Activated T-cell treated with anti-CD3 and anti-CD28 coated beads, Interleukin-2, amount 50 U/mL, for 4 hours (primary cell): ENCODE measurements at regions not wholly inside any gene's neighbourhood (a gene's known extent, or its start where the extent isn't known, plus 50 kb on each side); places are given as distances from the start of the nearest gene placed in this dataset.
"Not testable (repeated sequence)": the region's sequence is repeated elsewhere in the genome, so short reads cannot be mapped to it uniquely, and the experiment has no call there.

Experiments used
- ATAC-seq, 2 donors: fragments of 200-7000 bp; cut with Tn5 transposase; one replicate each; pipeline ENCODE4 v1.10.0; 2021
- DNase-seq: peaks from one replicate; pipeline ENCODE4 v3.0.0-alpha.2; 2020
- H3K27me3 Mint-ChIP-seq: one replicate; pipeline ENCODE4 v1.8.0; 2021; ENCODE audit warnings: low read depth, mixed read lengths
- H3K36me3 Mint-ChIP-seq: one replicate; pipeline ENCODE4 v1.8.0; 2022; ENCODE audit warnings: mixed read lengths; ENCODE audit not compliant: insufficient read depth
- H3K4me1 Mint-ChIP-seq: one replicate; pipeline ENCODE4 v1.8.0; 2021; ENCODE audit warnings: low read depth, mixed read lengths
- H3K4me3 Mint-ChIP-seq: one replicate; pipeline ENCODE4 v1.8.0; 2021; ENCODE audit warnings: mild to moderate bottlenecking, moderate library complexity, mixed read lengths
- H3K9me3 Mint-ChIP-seq: one replicate; pipeline ENCODE4 v1.8.0; 2021; ENCODE audit warnings: mixed read lengths

GRCh38 chr1:96579636-96580035 lies 141.9 kb upstream of the PTBP2 start:
- H3K4me3 Mint-ChIP-seq = no peak overlapping the region
- no peak for ATAC-seq
- H3K27me3 Mint-ChIP-seq = no peaks in the 10 kb centered on the region
- no peaks in the 10 kb centered on the region for H3K9me3 Mint-ChIP-seq
- no peaks in the 10 kb centered on the region for H3K4me1 Mint-ChIP-seq
- no peaks in the 10 kb centered on the region for H3K36me3 Mint-ChIP-seq
- DNase-seq = no peak

GRCh38 chr1:96580920-96581319 lies 140.7 kb upstream of the PTBP2 start:
- H3K9me3 Mint-ChIP-seq = no peaks in the 10 kb centered on the region
- no peaks in the 10 kb centered on the region for H3K36me3 Mint-ChIP-seq
- no peak for ATAC-seq
- no peak for DNase-seq
- no peaks in the 10 kb centered on the region for H3K27me3 Mint-ChIP-seq
- no peaks in the 10 kb centered on the region for H3K4me1 Mint-ChIP-seq
- H3K4me3 Mint-ChIP-seq = no peak overlapping the region

- H3K36me3 Mint-ChIP-seq = no peaks in the 10 kb centered on the region
- no peak for ATAC-seq
- no peaks in the 10 kb centered on the region for H3K27me3 Mint-ChIP-seq
- no peaks in the 10 kb centered on the region for H3K4me1 Mint-ChIP-seq
- H3K9me3 Mint-ChIP-seq = no peaks in the 10 kb centered on the region
- H3K4me3 Mint-ChIP-seq = no peak overlapping the region
- no peak for DNase-seq
Measured at GRCh38 chr1:96581772-96582171, 139.8 kb upstream of the PTBP2 start.

- no peak for ATAC-seq
- H3K9me3 Mint-ChIP-seq = no peaks in the 10 kb centered on the region
- H3K36me3 Mint-ChIP-seq = no peaks in the 10 kb centered on the region
- no peaks in the 10 kb centered on the region for H3K27me3 Mint-ChIP-seq
- DNase-seq = no peak
- H3K4me1 Mint-ChIP-seq = no peaks in the 10 kb centered on the region
- no peak overlapping the region for H3K4me3 Mint-ChIP-seq
Measured at GRCh38 chr1:96583903-96584302, 137.7 kb upstream of the PTBP2 start.

GRCh38 chr1:96587222-96587621 lies 134.4 kb upstream of the PTBP2 start:
- Mint-ChIP-seq H3K27me3 (no peaks in the 10 kb centered on the region), H3K9me3 (no peaks in the 10 kb centered on the region), H3K36me3 (no peaks in the 10 kb centered on the region), H3K4me3 (no peak overlapping the region), H3K4me1 (no peaks in the 10 kb centered on the region)
- no peak for DNase-seq
- no peak for ATAC-seq

- Mint-ChIP-seq H3K9me3 (peaks cover 3% of the 10 kb centered on the region), H3K27me3 (no peaks in the 10 kb centered on the region), H3K36me3 (no peaks in the 10 kb centered on the region), H3K4me1 (no peaks in the 10 kb centered on the region), H3K4me3 (no peak overlapping the region)
- DNase-seq = no peak
- no peak for ATAC-seq
Measured at GRCh38 chr1:96588416-96588995, 133.1 kb upstream of the PTBP2 start.

GRCh38 chr1:96595530-96595929 lies 126.1 kb upstream of the PTBP2 start:
- H3K27me3 Mint-ChIP-seq, H3K4me3 Mint-ChIP-seq, H3K9me3 Mint-ChIP-seq, H3K4me1 Mint-ChIP-seq, ATAC-seq, DNase-seq, H3K36me3 Mint-ChIP-seq: not testable (repeated sequence)

GRCh38 chr1:96596226-96596922 lies 125.2 kb upstream of the PTBP2 start:
- no peak overlapping the region for H3K4me3 Mint-ChIP-seq
- no peaks in the 10 kb centered on the region for H3K36me3 Mint-ChIP-seq
- peaks cover 3% of the 10 kb centered on the region for H3K9me3 Mint-ChIP-seq
- no peak for ATAC-seq
- H3K27me3 Mint-ChIP-seq = peaks cover 2% of the 10 kb centered on the region
- H3K4me1 Mint-ChIP-seq = no peaks in the 10 kb centered on the region
- no peak for DNase-seq

- Mint-ChIP-seq H3K9me3 (peaks cover 3% of the 10 kb centered on the region), H3K27me3 (peaks cover 4% of the 10 kb centered on the region), H3K4me1 (no peaks in the 10 kb centered on the region), H3K4me3 (no peak overlapping the region), H3K36me3 (no peaks in the 10 kb centered on the region)
- no peak for DNase-seq
- ATAC-seq = no peak
Measured at GRCh38 chr1:96597218-96597617, 124.4 kb upstream of the PTBP2 start.

- Mint-ChIP-seq H3K9me3 (no peaks in the 10 kb centered on the region), H3K27me3 (peaks cover 4% of the 10 kb centered on the region), H3K36me3 (no peaks in the 10 kb centered on the region), H3K4me3 (no peak overlapping the region), H3K4me1 (no peaks in the 10 kb centered on the region)
- ATAC-seq (no peak), DNase-seq (no peak)
Measured at GRCh38 chr1:96598416-96599168, 123.0 kb upstream of the PTBP2 start.

GRCh38 chr1:96604620-96605019 lies 117.0 kb upstream of the PTBP2 start:
- H3K36me3 Mint-ChIP-seq, H3K4me3 Mint-ChIP-seq, H3K27me3 Mint-ChIP-seq: not testable (repeated sequence)

GRCh38 chr1:96617375-96617774 lies 104.2 kb upstream of the PTBP2 start:
- DNase-seq, H3K36me3 Mint-ChIP-seq, ATAC-seq, H3K9me3 Mint-ChIP-seq, H3K4me3 Mint-ChIP-seq, H3K4me1 Mint-ChIP-seq: not testable (repeated sequence)
- peaks cover 10% of the 10 kb centered on the region for H3K27me3 Mint-ChIP-seq

More at GRCh38 chr1:96604620-96605019, 117.0 kb upstream of the PTBP2 start:
- H3K4me1 Mint-ChIP-seq, ATAC-seq, DNase-seq, H3K9me3 Mint-ChIP-seq: not testable (repeated sequence)

GRCh38 chr1:96632045-96632664 lies 89.4 kb upstream of the PTBP2 start:
- Mint-ChIP-seq H3K4me3 (no peak overlapping the region), H3K36me3 (no peaks in the 10 kb centered on the region), H3K4me1 (no peaks in the 10 kb centered on the region), H3K27me3 (no peaks in the 10 kb centered on the region), H3K9me3 (no peaks in the 10 kb centered on the region)
- no peak for DNase-seq
- ATAC-seq = no peak

GRCh38 chr1:96633695-96634094 lies 87.9 kb upstream of the PTBP2 start:
- DNase-seq (no peak), ATAC-seq (no peak)
- Mint-ChIP-seq H3K27me3 (no peaks in the 10 kb centered on the region), H3K9me3 (no peaks in the 10 kb centered on the region), H3K4me3 (no peak overlapping the region), H3K4me1 (no peaks in the 10 kb centered on the region), H3K36me3 (no peaks in the 10 kb centered on the region)
